IPS DF 6.9 (cell line): ENCODE measurements at regions not wholly inside any gene's neighbourhood (a gene's known extent, or its start where the extent isn't known, plus 50 kb on each side); places are given as distances from the start of the nearest gene placed in this dataset.

Source experiments
- DNase-seq: peaks from one replicate; pipeline ENCODE4 v3.0.0-alpha.2; 2013; ENCODE audit warnings: low read depth, low spot score
- H3K27ac ChIP-seq: one replicate; pipeline ENCODE4 v1.5.1; 2013; ENCODE audit warnings: low read length, control low read depth
- H3K27me3 ChIP-seq: 2 replicates; pipeline ENCODE4 v1.6.1; 2013; ENCODE audit warnings: mild to moderate bottlenecking, low read length; ENCODE audit not compliant: control insufficient read depth, insufficient read depth
- H3K36me3 ChIP-seq: 2 replicates; pipeline ENCODE4 v1.6.1; 2013; ENCODE audit warnings: low read length; ENCODE audit not compliant: control insufficient read depth, insufficient read depth
- H3K4me1 ChIP-seq: 2 replicates; pipeline ENCODE4 v1.6.1; 2013; ENCODE audit warnings: low read length; ENCODE audit not compliant: control insufficient read depth, insufficient read depth
- H3K4me3 ChIP-seq: 2 replicates; pipeline ENCODE4 v1.5.1; 2013; ENCODE audit warnings: mild to moderate bottlenecking, low read length
- H3K9me3 ChIP-seq: 2 replicates; pipeline ENCODE4 v1.6.1; 2013; ENCODE audit warnings: low read length, inconsistent platforms; ENCODE audit not compliant: control insufficient read depth, insufficient read depth
- WGBS: extraction: QIAGEN DNeasy Blood & Tissue Kit; methylation state at CpG from one replicate; pipeline ENCODE4 v1.1.7; 2013; ENCODE audit warnings: mixed read lengths, missing lambda C conversion rate; ENCODE audit not compliant: insufficient read length, insufficient coverage; 5-methylcytosine and 5-hydroxymethylcytosine counted together

GRCh38 chr2:59896499-59897245 lies 656.8 kb downstream of the BCL11A start:
- no peak overlapping the region for H3K27ac ChIP-seq
- no CpG with 5 or more reads among the region's 3 CpGs for WGBS
- no peak overlapping the region for H3K4me3 ChIP-seq
- H3K27me3 ChIP-seq, result no peaks in the 10 kb centered on the region
- no peaks in the 10 kb centered on the region; the same call in 1 of the 2 replicates for H3K4me1 ChIP-seq
- H3K36me3 ChIP-seq, result no peaks in the 10 kb centered on the region
- no peak for DNase-seq
- H3K9me3 ChIP-seq, result no peaks in the 10 kb centered on the region

- DNase-seq, result no peak
- H3K27me3 ChIP-seq, result no peaks in the 10 kb centered on the region
- no peak overlapping the region for H3K4me3 ChIP-seq
- no peaks in the 10 kb centered on the region for H3K9me3 ChIP-seq
- H3K36me3 ChIP-seq, result no peaks in the 10 kb centered on the region
- no peaks in the 10 kb centered on the region; the same call in 1 of the 2 replicates for H3K4me1 ChIP-seq
- no CpG with 5 or more reads among the region's 2 CpGs for WGBS
- H3K27ac ChIP-seq, result no peak overlapping the region
These were observed 659.8 kb downstream of the BCL11A start for GRCh38 chr2:59893612-59894011.

- Histone ChIP-seq H3K27me3 (no peaks in the 10 kb centered on the region), H3K4me1 (peaks cover 3% of the 10 kb centered on the region; the same call in 1 of the 2 replicates), H3K27ac (no peak overlapping the region), H3K4me3 (no peak overlapping the region), H3K9me3 (no peaks in the 10 kb centered on the region), H3K36me3 (no peaks in the 10 kb centered on the region)
- WGBS, result no CpG with 5 or more reads among the region's 5 CpGs
- DNase-seq, result no peak
These were observed 661.1 kb downstream of the BCL11A start for GRCh38 chr2:59892398-59892797.

- no peaks in the 10 kb centered on the region for H3K9me3 ChIP-seq
- no peak overlapping the region for H3K4me3 ChIP-seq
- no peaks in the 10 kb centered on the region for H3K36me3 ChIP-seq
- no peak for DNase-seq
- H3K4me1 ChIP-seq, result peaks cover 3% of the 10 kb centered on the region; the same call in 1 of the 2 replicates
- WGBS, result no CpG with 5 or more reads among the region's 8 CpGs
- H3K27me3 ChIP-seq, result no peaks in the 10 kb centered on the region
- H3K27ac ChIP-seq, result no peak overlapping the region
These were observed 664.1 kb downstream of the BCL11A start for GRCh38 chr2:59889305-59889704.

- no peak overlapping the region for H3K27ac ChIP-seq
- no peaks in the 10 kb centered on the region for H3K9me3 ChIP-seq
- H3K4me3 ChIP-seq, result no peak overlapping the region
- H3K27me3 ChIP-seq, result no peaks in the 10 kb centered on the region
- no peaks in the 10 kb centered on the region for H3K36me3 ChIP-seq
- WGBS, result no CpG with 5 or more reads among the region's 1 CpG
- DNase-seq, result no peak
- H3K4me1 ChIP-seq, result peaks cover 3% of the 10 kb centered on the region; the same call in 1 of the 2 replicates
These were observed 664.7 kb downstream of the BCL11A start for GRCh38 chr2:59888706-59889105.

- WGBS, result no CpG with 5 or more reads among the region's 3 CpGs
These were observed 665.4 kb downstream of the BCL11A start for GRCh38 chr2:59888015-59888414.

GRCh38 chr2:59887366-59887765 lies 666.1 kb downstream of the BCL11A start:
- no peak overlapping the region for H3K4me3 ChIP-seq
- WGBS, result no CpG with 5 or more reads among the region's 3 CpGs

More at GRCh38 chr2:59888015-59888414, 665.4 kb downstream of the BCL11A start:
- no peak for DNase-seq
- Histone ChIP-seq H3K4me3 (no peak overlapping the region), H3K36me3 (no peaks in the 10 kb centered on the region), H3K27me3 (no peaks in the 10 kb centered on the region), H3K9me3 (no peaks in the 10 kb centered on the region), H3K27ac (no peak overlapping the region), H3K4me1 (peaks cover 3% of the 10 kb centered on the region; the same call in 1 of the 2 replicates)

GRCh38 chr2:59886759-59887158 lies 666.7 kb downstream of the BCL11A start:
- no peaks in the 10 kb centered on the region for H3K36me3 ChIP-seq
- peaks cover 3% of the 10 kb centered on the region; the same call in 1 of the 2 replicates for H3K4me1 ChIP-seq
- no CpG with 5 or more reads among the region's 3 CpGs for WGBS
- no peak overlapping the region for H3K4me3 ChIP-seq
- H3K27me3 ChIP-seq, result no peaks in the 10 kb centered on the region
- H3K27ac ChIP-seq, result no peak overlapping the region
- no peaks in the 10 kb centered on the region for H3K9me3 ChIP-seq
- DNase-seq, result no peak

More at GRCh38 chr2:59887366-59887765, 666.1 kb downstream of the BCL11A start:
- no peak overlapping the region for H3K27ac ChIP-seq
- no peaks in the 10 kb centered on the region for H3K9me3 ChIP-seq
- no peaks in the 10 kb centered on the region for H3K27me3 ChIP-seq
- H3K36me3 ChIP-seq, result no peaks in the 10 kb centered on the region
- no peak for DNase-seq
- H3K4me1 ChIP-seq, result peaks cover 3% of the 10 kb centered on the region; the same call in 1 of the 2 replicates

- no peak overlapping the region for H3K27ac ChIP-seq
- no peaks in the 10 kb centered on the region for H3K27me3 ChIP-seq
- H3K4me3 ChIP-seq, result no peak overlapping the region
- H3K4me1 ChIP-seq, result peaks cover 3% of the 10 kb centered on the region; the same call in 1 of the 2 replicates
- no peaks in the 10 kb centered on the region for H3K9me3 ChIP-seq
- no CpG with 5 or more reads among the region's 6 CpGs for WGBS
- no peak for DNase-seq
- H3K36me3 ChIP-seq, result no peaks in the 10 kb centered on the region
These were observed 667.9 kb downstream of the BCL11A start for GRCh38 chr2:59885541-59885940.

- Histone ChIP-seq H3K27ac (no peak overlapping the region), H3K36me3 (no peaks in the 10 kb centered on the region), H3K27me3 (no peaks in the 10 kb centered on the region), H3K4me1 (peaks cover 3% of the 10 kb centered on the region; the same call in 1 of the 2 replicates), H3K4me3 (no peak overlapping the region), H3K9me3 (no peaks in the 10 kb centered on the region)
- no CpG with 5 or more reads among the region's 2 CpGs for WGBS
- no peak for DNase-seq
These were observed 669.3 kb downstream of the BCL11A start for GRCh38 chr2:59884166-59884565.

- no CpG with 5 or more reads among the region's 2 CpGs for WGBS
- no peak for DNase-seq
- H3K4me3 ChIP-seq, result no peak overlapping the region
- no peaks in the 10 kb centered on the region for H3K36me3 ChIP-seq
- peaks cover 3% of the 10 kb centered on the region; the same call in 1 of the 2 replicates for H3K4me1 ChIP-seq
- H3K27me3 ChIP-seq, result no peaks in the 10 kb centered on the region
- H3K9me3 ChIP-seq, result no peaks in the 10 kb centered on the region
- no peak overlapping the region for H3K27ac ChIP-seq
These were observed 670.6 kb downstream of the BCL11A start for GRCh38 chr2:59882822-59883221.
